Fibroblast of mammary gland (primary cell): ENCODE measurements at regions not wholly inside any gene's neighbourhood (a gene's known extent, or its start where the extent isn't known, plus 50 kb on each side); places are given as distances from the start of the nearest gene placed in this dataset.

Experiments used
- DNase-seq: peaks from one replicate; pipeline ENCODE4 v3.0.0-alpha.2; 2010; ENCODE audit warnings: low read depth
- H3K4me3 ChIP-seq: 2 replicates; pipeline ENCODE4 v1.5.1; 2011; ENCODE audit warnings: low read depth, mild to moderate bottlenecking, low read length, moderate library complexity; ENCODE audit not compliant: control insufficient read depth
- CTCF ChIP-seq: conservative IDR thresholded peaks from 2 replicates; pipeline ENCODE4 v1.5.1; 2011; ENCODE audit warnings: low read depth, low read length, inconsistent platforms; ENCODE audit not compliant: control insufficient read depth, insufficient read depth

GRCh38 chr20:48149902-48150301 lies 364.6 kb upstream of the SULF2 start:
- no peak overlapping the region for H3K4me3 ChIP-seq
- no peak for TF ChIP-seq CTCF
- no peak for DNase-seq

GRCh38 chr20:48148916-48149672 lies 363.8 kb upstream of the SULF2 start:
- no peak for TF ChIP-seq CTCF
- DNase-seq = no peak
- no peak overlapping the region for H3K4me3 ChIP-seq

- H3K4me3 ChIP-seq = no peak overlapping the region
- no peak for DNase-seq
- no peak for TF ChIP-seq CTCF
Observed at GRCh38 chr20:48148020-48148419, 362.7 kb upstream of the SULF2 start.

GRCh38 chr20:48147311-48147710 lies 362.0 kb upstream of the SULF2 start:
- TF ChIP-seq CTCF = no peak
- no peak overlapping the region for H3K4me3 ChIP-seq
- no peak for DNase-seq

- no peak for TF ChIP-seq CTCF
- no peak for DNase-seq
- no peak overlapping the region for H3K4me3 ChIP-seq
Observed at GRCh38 chr20:48146877-48147276, 361.6 kb upstream of the SULF2 start.

- DNase-seq = no peak
- H3K4me3 ChIP-seq = no peak overlapping the region
- TF ChIP-seq CTCF = no peak
Observed at GRCh38 chr20:48146308-48146707, 361.0 kb upstream of the SULF2 start.
